Liver (tissue), 8 donors: ENCODE measurements at regions not wholly inside any gene's neighbourhood (a gene's known extent, or its start where the extent isn't known, plus 50 kb on each side); places are given as distances from the start of the nearest gene placed in this dataset.

Experiments used
- DNase-seq: peaks from one replicate; pipeline ENCODE4 v3.0.0-alpha.2; 2017; ENCODE audit warnings: low spot score
- H3K27ac ChIP-seq, 2 donors: one replicate each; pipeline ENCODE4 v1.7.0; 2013; ENCODE audit warnings: inconsistent platforms in 2 of 2, low read length in 2 of 2, control low read depth in 1 of 2, low read depth in 1 of 2, mild to moderate bottlenecking in 1 of 2
- H3K27me3 ChIP-seq, 4 donors: one replicate each; pipeline versions ENCODE4 v1.6.1 to v1.7.0; 2013; ENCODE audit warnings: low read length in 3 of 4, inconsistent platforms in 1 of 4, mild to moderate bottlenecking in 1 of 4, moderate library complexity in 1 of 4; ENCODE audit not compliant: control insufficient read depth in 4 of 4, insufficient read depth in 4 of 4
- H3K36me3 ChIP-seq, 4 donors: one replicate each; pipeline versions ENCODE4 v1.6.1 to v1.7.0; 2013; ENCODE audit warnings: low read length in 3 of 4, mild to moderate bottlenecking in 3 of 4, low read depth in 1 of 4, moderate library complexity in 1 of 4; ENCODE audit not compliant: control insufficient read depth in 4 of 4, insufficient read depth in 3 of 4
- H3K4me1 ChIP-seq, 4 donors: one replicate each; pipeline versions ENCODE4 v1.6.1 to v1.7.0; 2013; ENCODE audit warnings: low read length in 3 of 4, mild to moderate bottlenecking in 3 of 4, moderate library complexity in 1 of 4; ENCODE audit not compliant: control insufficient read depth in 4 of 4, insufficient read depth in 4 of 4
- H3K4me3 ChIP-seq, 3 donors: one replicate each; pipeline versions ENCODE4 v1.6.1 to v1.7.0; 2013; ENCODE audit warnings: low read length in 3 of 3, control low read depth in 1 of 3, low read depth in 1 of 3, mild to moderate bottlenecking in 1 of 3
- H3K9ac ChIP-seq, 2 donors: one replicate each; pipeline ENCODE4 v1.7.0; 2013; ENCODE audit warnings: low read length in 2 of 2, mild to moderate bottlenecking in 2 of 2, moderate library complexity in 2 of 2, control low read depth in 1 of 2, low read depth in 1 of 2
- H3K9me3 ChIP-seq, 4 donors: one replicate each; pipeline versions ENCODE4 v1.6.1 to v1.7.0; 2013; ENCODE audit warnings: low read length in 3 of 4; ENCODE audit not compliant: control insufficient read depth in 4 of 4
- EGR1 ChIP-seq, 2 donors: IDR thresholded peaks; 2 replicates each; pipeline ENCODE4 v1.6.1; 2016 to 2018; ENCODE audit warnings: antibody characterized with exemption in 2 of 2, low read depth in 2 of 2
- FOXA1 ChIP-seq: IDR thresholded peaks from 2 replicates; pipeline ENCODE4 v1.6.1; 2016; ENCODE audit warnings: antibody characterized with exemption
- FOXA2 ChIP-seq: IDR thresholded peaks from 2 replicates; pipeline ENCODE4 v1.6.1; 2016; ENCODE audit warnings: antibody characterized with exemption
- GABPA ChIP-seq, 2 donors: IDR thresholded peaks in 1 of 2; conservative IDR thresholded peaks in 1 of 2; 2 replicates each; pipeline ENCODE4 v1.6.1; 2016; ENCODE audit warnings: antibody characterized with exemption in 2 of 2, mild to moderate bottlenecking in 1 of 2, moderate library complexity in 1 of 2
- HNF4A ChIP-seq, 2 donors: conservative IDR thresholded peaks; 2 replicates each; pipeline ENCODE4 v1.6.1; 2016; ENCODE audit warnings: antibody characterized with exemption in 2 of 2, mild to moderate bottlenecking in 2 of 2
- HNF4G ChIP-seq: IDR thresholded peaks from 2 replicates; pipeline ENCODE4 v1.6.1; 2016; ENCODE audit warnings: antibody characterized with exemption
- JUND ChIP-seq, 2 donors: IDR thresholded peaks; 2 replicates each; pipeline ENCODE4 v1.6.1; 2016; ENCODE audit warnings: antibody characterized with exemption in 2 of 2
- NR2F2 ChIP-seq: IDR thresholded peaks from 2 replicates; pipeline ENCODE4 v1.6.1; 2016; ENCODE audit warnings: antibody characterized with exemption
- RAD21 ChIP-seq, 2 donors: IDR thresholded peaks; 2 replicates each; pipeline ENCODE4 v1.6.1; 2016; ENCODE audit warnings: antibody characterized with exemption in 2 of 2, mild to moderate bottlenecking in 2 of 2
- RXRA ChIP-seq, 2 donors: IDR thresholded peaks; 2 replicates each; pipeline ENCODE4 v1.6.1; 2017 to 2018; ENCODE audit warnings: antibody characterized with exemption in 2 of 2, mild to moderate bottlenecking in 1 of 2
- SP1 ChIP-seq: IDR thresholded peaks from 2 replicates; pipeline ENCODE4 v1.6.1; 2018; ENCODE audit warnings: antibody characterized with exemption, mild to moderate bottlenecking
- TAF1 ChIP-seq: conservative IDR thresholded peaks from 2 replicates; pipeline ENCODE4 v1.6.1; 2016; ENCODE audit warnings: antibody characterized with exemption, mild to moderate bottlenecking
- YY1 ChIP-seq: IDR thresholded peaks from 2 replicates; pipeline ENCODE4 v1.6.1; 2016; ENCODE audit warnings: antibody characterized with exemption, mild to moderate bottlenecking
- ZBTB33 ChIP-seq: IDR thresholded peaks from 2 replicates; pipeline ENCODE4 v1.6.1; 2016; ENCODE audit warnings: antibody characterized with exemption
- WGBS: extraction: QIAGEN DNeasy Blood & Tissue Kit; methylation state at CpG from one replicate; pipeline ENCODE4 v1.1.7; 2013; 5-methylcytosine and 5-hydroxymethylcytosine counted together
- TF ChIP-seq, protein P1 (sequence below): IDR thresholded peaks from 2 replicates; pipeline ENCODE4 v1.6.1; 2016; ENCODE audit warnings: antibody characterized with exemption
- TF ChIP-seq, protein P2 (sequence below): fragments of 150-350 bp; IDR thresholded peaks from 2 replicates; pipeline ENCODE4 v1.5.1; 2017; ENCODE audit warnings: improper control_type of control experiment, low read depth, low read length; ENCODE audit not compliant: missing input control
- TF ChIP-seq, protein P3 (sequence below): IDR thresholded peaks from 2 replicates; pipeline ENCODE4 v1.6.1; 2016; ENCODE audit warnings: antibody characterized with exemption
- donor health status: healthy.
- donor health status: healthy.
- donor health status: healthy.
- donor health status: healthy.
- donor health status: healthy.

DNA sequence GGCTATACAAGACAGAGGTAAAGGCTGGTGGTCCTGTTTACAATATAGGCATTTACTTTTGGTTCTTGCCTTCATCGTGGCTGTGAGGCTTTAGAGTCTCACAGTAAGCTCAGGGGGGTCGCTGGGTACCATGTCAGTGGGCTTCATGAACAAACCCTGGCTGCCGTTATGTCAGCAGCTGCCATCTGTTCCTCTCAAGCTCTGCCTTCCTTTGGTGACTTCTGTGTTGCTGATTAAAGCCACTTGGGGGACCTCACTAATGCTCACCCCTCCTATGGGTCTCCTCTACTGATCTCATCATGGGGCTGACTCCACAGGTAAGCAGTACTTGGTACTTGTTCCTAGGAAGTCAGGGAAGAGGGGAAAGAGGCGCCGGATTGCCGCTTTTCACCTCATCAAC lies 268.7 kb downstream of the TTC6 start:
- Histone ChIP-seq H3K9ac (no peak overlapping the region), H3K4me3 (no peak overlapping the region), H3K27ac (no peak overlapping the region), H3K27me3 (no peaks in the 10 kb centered on the region), H3K4me1 (peaks cover 0 to 25% (median 21%) of the 10 kb centered on the region in 4 donors), H3K36me3 (no peaks in the 10 kb centered on the region), H3K9me3 (no peaks in the 10 kb centered on the region)
- no peak for DNase-seq
- WGBS = 90% methylated on average over 6 of the region's 6 CpGs
- no peak for TF ChIP-seq EGR1 (IDR thresholded peaks at IDR 0.05; ENCODE audit: low read depth in 2 of 2)
- TF ChIP-seq ZBTB33 = no peak
- no peak for TF ChIP-seq HNF4G
- no peak for TF ChIP-seq HNF4A (conservative IDR thresholded peaks at IDR 0.05)
- TF ChIP-seq SP1 = no peak
- no peak for TF ChIP-seq FOXA2
- TF ChIP-seq, protein P1, sequence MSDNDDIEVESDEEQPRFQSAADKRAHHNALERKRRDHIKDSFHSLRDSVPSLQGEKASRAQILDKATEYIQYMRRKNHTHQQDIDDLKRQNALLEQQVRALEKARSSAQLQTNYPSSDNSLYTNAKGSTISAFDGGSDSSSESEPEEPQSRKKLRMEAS = no peak
- TF ChIP-seq, protein P2, sequence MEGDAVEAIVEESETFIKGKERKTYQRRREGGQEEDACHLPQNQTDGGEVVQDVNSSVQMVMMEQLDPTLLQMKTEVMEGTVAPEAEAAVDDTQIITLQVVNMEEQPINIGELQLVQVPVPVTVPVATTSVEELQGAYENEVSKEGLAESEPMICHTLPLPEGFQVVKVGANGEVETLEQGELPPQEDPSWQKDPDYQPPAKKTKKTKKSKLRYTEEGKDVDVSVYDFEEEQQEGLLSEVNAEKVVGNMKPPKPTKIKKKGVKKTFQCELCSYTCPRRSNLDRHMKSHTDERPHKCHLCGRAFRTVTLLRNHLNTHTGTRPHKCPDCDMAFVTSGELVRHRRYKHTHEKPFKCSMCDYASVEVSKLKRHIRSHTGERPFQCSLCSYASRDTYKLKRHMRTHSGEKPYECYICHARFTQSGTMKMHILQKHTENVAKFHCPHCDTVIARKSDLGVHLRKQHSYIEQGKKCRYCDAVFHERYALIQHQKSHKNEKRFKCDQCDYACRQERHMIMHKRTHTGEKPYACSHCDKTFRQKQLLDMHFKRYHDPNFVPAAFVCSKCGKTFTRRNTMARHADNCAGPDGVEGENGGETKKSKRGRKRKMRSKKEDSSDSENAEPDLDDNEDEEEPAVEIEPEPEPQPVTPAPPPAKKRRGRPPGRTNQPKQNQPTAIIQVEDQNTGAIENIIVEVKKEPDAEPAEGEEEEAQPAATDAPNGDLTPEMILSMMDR = no peak
- no peak for TF ChIP-seq FOXA1

GRCh38 chr14:37864861-37865718 lies 269.7 kb downstream of the TTC6 start:
- WGBS = 27% methylated on average over 11 of the region's 11 CpGs
- Histone ChIP-seq H3K36me3 (no peaks in the 10 kb centered on the region), H3K9ac (no peak overlapping the region), H3K9me3 (no peaks in the 10 kb centered on the region), H3K27me3 (no peaks in the 10 kb centered on the region), H3K4me3 (no peak overlapping the region), H3K4me1 (peaks cover 0 to 34% (median 27%) of the 10 kb centered on the region in 4 donors), H3K27ac (peak overlapping the region; percentile 39 to 56)
- DNase-seq = no peak
- TF ChIP-seq, protein P2 = no peak
- TF ChIP-seq, protein P1 = peak; percentile 64
- TF ChIP-seq FOXA1 (peak; percentile 76), TAF1 (no peak), JUND (IDR thresholded peaks at IDR 0.05) (peak; percentile 71 to 78), RXRA (IDR thresholded peaks at IDR 0.05) (peak; percentile 82 to 87), NR2F2 (peak; percentile 13), HNF4A (conservative IDR thresholded peaks at IDR 0.05) (peak; percentile 93 to 94), EGR1 (IDR thresholded peaks at IDR 0.05; ENCODE audit: low read depth in 2 of 2) (no peak), GABPA (IDR thresholded peaks at IDR 0.05 in 1 of 2, conservative IDR thresholded peaks at IDR 0.05 in 1 of 2) (peak in 1 of 2 donors; percentile 47), ZBTB33 (peak; percentile 59), FOXA2 (peak; percentile 79), HNF4G (peak; percentile 85), SP1 (peak; percentile 76), YY1 (peak; percentile 67), RAD21 (IDR thresholded peaks at IDR 0.05) (peak; percentile 60 to 64)
- TF ChIP-seq, protein P3, sequence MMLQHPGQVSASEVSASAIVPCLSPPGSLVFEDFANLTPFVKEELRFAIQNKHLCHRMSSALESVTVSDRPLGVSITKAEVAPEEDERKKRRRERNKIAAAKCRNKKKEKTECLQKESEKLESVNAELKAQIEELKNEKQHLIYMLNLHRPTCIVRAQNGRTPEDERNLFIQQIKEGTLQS = no peak
